ENCODE measurements at regions not wholly inside any gene's neighbourhood (a gene's known extent, or its start where the extent isn't known, plus 50 kb on each side); places are given as distances from the start of the nearest gene placed in this dataset.

DNA sequence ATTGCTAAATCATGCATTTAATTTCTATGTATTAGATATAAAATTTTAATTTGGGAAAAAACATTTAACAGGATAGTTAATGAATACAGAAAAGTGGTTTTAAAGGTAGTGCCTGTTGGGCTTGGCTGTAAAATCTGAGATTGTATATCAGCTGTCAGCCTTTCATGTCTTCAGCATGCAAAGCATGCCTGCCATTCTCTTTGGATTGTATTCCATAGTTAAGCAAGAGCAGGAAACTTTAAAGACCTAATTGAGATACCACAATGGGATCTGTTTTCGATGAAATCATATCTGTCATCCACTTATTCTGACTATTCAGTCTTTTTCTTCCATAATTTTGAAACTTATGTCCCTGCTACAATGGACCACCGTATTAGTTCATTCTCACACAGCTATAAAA lies 451.0 kb upstream of the DDI1 start:
- ATAC-seq (no peak), DNase-seq (ENCODE audit: low spot score) (no peak)
- H3K4me1 Mint-ChIP-seq: peaks cover 30% of the 10 kb centered on the region
- ChIA-PET POLR2A (no interaction called here), CTCF (interaction anchor here (1.1 to 1.2 kb wide), 2 partner anchors 16 to 24 kb away, joined by 3 read pairs; no protein-coding TSS in a partner anchor)
- no peak overlapping the region for H3K27ac Mint-ChIP-seq
- H3K27me3 Mint-ChIP-seq (ENCODE audit: low read depth): no peaks in the 10 kb centered on the region
- peaks cover 10% of the 10 kb centered on the region; the same call in 1 of the 2 replicates for H3K9me3 Mint-ChIP-seq
- no peaks in the 10 kb centered on the region for H3K36me3 Mint-ChIP-seq
- H3K4me3 Mint-ChIP-seq: no peak overlapping the region
- TF ChIP-seq, protein P1, sequence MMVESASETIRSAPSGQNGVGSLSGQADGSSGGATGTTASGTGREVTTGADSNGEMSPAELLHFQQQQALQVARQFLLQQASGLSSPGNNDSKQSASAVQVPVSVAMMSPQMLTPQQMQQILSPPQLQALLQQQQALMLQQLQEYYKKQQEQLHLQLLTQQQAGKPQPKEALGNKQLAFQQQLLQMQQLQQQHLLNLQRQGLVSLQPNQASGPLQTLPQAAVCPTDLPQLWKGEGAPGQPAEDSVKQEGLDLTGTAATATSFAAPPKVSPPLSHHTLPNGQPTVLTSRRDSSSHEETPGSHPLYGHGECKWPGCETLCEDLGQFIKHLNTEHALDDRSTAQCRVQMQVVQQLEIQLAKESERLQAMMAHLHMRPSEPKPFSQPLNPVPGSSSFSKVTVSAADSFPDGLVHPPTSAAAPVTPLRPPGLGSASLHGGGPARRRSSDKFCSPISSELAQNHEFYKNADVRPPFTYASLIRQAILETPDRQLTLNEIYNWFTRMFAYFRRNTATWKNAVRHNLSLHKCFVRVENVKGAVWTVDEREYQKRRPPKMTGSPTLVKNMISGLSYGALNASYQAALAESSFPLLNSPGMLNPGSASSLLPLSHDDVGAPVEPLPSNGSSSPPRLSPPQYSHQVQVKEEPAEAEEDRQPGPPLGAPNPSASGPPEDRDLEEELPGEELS (CRISPR knock-in tag; IDR thresholded peaks at IDR 0.05): no peak

DNA sequence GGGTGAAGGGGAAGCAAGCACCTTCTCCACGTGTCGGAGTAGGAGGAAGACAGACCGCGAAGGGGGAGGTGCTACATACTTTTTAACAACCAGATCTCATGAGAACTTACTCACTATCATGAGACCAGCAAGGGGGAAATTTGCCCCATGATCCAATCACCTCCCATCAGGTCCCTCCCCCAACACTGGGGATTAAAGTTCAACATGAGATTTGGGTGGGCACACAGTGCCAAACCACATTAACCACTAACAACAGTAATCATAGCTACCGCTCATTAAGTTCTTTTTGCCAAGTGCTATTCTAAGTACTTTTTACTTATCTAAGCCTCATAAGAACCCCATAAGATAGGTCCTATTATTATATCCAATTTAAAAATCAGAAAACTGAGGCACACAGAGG lies 450.5 kb upstream of the DDI1 start:
- no peaks in the 10 kb centered on the region for H3K27me3 Mint-ChIP-seq (ENCODE audit: low read depth)
- peaks cover 30% of the 10 kb centered on the region for H3K4me1 Mint-ChIP-seq
- H3K9me3 Mint-ChIP-seq: peaks cover 14% of the 10 kb centered on the region; the same call in 1 of the 2 replicates
- CTCF ChIA-PET: interaction anchor here (0.5 to 1.2 kb wide), 3 partner anchors 15 to 201 kb away, joined by 3 read pairs; no protein-coding TSS in a partner anchor
- H3K36me3 Mint-ChIP-seq: no peaks in the 10 kb centered on the region
- no peak for ATAC-seq
- POLR2A ChIA-PET: no interaction called here
- H3K4me3 Mint-ChIP-seq: no peak overlapping the region
- TF ChIP-seq RORB (CRISPR knock-in tag; IDR thresholded peaks at IDR 0.05) (no peak), FOXP1 (CRISPR knock-in tag; IDR thresholded peaks at IDR 0.05; ENCODE audit: borderline replicate concordance) (no peak), ZNF671 (CRISPR knock-in tag; IDR thresholded peaks at IDR 0.05) (no peak), TP53 (CRISPR knock-in tag; IDR thresholded peaks at IDR 0.05) (no peak), ATF1 (CRISPR knock-in tag; IDR thresholded peaks at IDR 0.05) (no peak), CREM (CRISPR knock-in tag; IDR thresholded peaks at IDR 0.05) (no peak), FOXJ3 (CRISPR knock-in tag; IDR thresholded peaks at IDR 0.05; ENCODE audit: borderline replicate concordance) (no peak), NR2C2 (CRISPR knock-in tag; IDR thresholded peaks at IDR 0.05) (no peak)
- TF ChIP-seq, protein P2, sequence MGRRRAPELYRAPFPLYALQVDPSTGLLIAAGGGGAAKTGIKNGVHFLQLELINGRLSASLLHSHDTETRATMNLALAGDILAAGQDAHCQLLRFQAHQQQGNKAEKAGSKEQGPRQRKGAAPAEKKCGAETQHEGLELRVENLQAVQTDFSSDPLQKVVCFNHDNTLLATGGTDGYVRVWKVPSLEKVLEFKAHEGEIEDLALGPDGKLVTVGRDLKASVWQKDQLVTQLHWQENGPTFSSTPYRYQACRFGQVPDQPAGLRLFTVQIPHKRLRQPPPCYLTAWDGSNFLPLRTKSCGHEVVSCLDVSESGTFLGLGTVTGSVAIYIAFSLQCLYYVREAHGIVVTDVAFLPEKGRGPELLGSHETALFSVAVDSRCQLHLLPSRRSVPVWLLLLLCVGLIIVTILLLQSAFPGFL (CRISPR knock-in tag; IDR thresholded peaks at IDR 0.05; ENCODE audit: borderline replicate concordance): no peak
- TF ChIP-seq, protein P3, sequence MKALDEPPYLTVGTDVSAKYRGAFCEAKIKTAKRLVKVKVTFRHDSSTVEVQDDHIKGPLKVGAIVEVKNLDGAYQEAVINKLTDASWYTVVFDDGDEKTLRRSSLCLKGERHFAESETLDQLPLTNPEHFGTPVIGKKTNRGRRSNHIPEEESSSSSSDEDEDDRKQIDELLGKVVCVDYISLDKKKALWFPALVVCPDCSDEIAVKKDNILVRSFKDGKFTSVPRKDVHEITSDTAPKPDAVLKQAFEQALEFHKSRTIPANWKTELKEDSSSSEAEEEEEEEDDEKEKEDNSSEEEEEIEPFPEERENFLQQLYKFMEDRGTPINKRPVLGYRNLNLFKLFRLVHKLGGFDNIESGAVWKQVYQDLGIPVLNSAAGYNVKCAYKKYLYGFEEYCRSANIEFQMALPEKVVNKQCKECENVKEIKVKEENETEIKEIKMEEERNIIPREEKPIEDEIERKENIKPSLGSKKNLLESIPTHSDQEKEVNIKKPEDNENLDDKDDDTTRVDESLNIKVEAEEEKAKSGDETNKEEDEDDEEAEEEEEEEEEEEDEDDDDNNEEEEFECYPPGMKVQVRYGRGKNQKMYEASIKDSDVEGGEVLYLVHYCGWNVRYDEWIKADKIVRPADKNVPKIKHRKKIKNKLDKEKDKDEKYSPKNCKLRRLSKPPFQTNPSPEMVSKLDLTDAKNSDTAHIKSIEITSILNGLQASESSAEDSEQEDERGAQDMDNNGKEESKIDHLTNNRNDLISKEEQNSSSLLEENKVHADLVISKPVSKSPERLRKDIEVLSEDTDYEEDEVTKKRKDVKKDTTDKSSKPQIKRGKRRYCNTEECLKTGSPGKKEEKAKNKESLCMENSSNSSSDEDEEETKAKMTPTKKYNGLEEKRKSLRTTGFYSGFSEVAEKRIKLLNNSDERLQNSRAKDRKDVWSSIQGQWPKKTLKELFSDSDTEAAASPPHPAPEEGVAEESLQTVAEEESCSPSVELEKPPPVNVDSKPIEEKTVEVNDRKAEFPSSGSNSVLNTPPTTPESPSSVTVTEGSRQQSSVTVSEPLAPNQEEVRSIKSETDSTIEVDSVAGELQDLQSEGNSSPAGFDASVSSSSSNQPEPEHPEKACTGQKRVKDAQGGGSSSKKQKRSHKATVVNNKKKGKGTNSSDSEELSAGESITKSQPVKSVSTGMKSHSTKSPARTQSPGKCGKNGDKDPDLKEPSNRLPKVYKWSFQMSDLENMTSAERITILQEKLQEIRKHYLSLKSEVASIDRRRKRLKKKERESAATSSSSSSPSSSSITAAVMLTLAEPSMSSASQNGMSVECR (CRISPR knock-in tag; IDR thresholded peaks at IDR 0.05; ENCODE audit: borderline replicate concordance): no peak
- TF ChIP-seq, protein P1 (CRISPR knock-in tag; IDR thresholded peaks at IDR 0.05): no peak
- DNase-seq (ENCODE audit: low spot score): no peak
- H3K27ac Mint-ChIP-seq: no peak overlapping the region

DNA sequence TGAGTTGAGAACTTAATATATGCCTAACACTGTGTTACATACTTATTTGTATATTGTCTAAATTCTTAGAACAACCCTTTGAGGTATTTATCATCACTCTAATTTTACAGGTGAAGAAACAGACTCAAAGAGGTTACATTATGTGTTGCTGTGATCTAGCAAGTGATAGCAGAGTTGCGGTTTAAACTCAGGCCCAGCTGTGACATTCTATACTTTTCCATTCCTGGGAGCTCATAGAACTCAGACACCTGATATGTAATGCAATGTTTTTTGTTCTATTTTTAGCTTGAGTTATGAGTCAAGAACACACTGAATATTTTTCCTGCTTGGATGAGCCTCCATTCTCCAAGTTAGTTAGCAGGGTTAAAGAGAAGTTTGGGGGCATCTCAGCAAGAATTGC lies 449.7 kb upstream of the DDI1 start:
- H3K36me3 Mint-ChIP-seq: no peaks in the 10 kb centered on the region
- TF ChIP-seq, protein P4, sequence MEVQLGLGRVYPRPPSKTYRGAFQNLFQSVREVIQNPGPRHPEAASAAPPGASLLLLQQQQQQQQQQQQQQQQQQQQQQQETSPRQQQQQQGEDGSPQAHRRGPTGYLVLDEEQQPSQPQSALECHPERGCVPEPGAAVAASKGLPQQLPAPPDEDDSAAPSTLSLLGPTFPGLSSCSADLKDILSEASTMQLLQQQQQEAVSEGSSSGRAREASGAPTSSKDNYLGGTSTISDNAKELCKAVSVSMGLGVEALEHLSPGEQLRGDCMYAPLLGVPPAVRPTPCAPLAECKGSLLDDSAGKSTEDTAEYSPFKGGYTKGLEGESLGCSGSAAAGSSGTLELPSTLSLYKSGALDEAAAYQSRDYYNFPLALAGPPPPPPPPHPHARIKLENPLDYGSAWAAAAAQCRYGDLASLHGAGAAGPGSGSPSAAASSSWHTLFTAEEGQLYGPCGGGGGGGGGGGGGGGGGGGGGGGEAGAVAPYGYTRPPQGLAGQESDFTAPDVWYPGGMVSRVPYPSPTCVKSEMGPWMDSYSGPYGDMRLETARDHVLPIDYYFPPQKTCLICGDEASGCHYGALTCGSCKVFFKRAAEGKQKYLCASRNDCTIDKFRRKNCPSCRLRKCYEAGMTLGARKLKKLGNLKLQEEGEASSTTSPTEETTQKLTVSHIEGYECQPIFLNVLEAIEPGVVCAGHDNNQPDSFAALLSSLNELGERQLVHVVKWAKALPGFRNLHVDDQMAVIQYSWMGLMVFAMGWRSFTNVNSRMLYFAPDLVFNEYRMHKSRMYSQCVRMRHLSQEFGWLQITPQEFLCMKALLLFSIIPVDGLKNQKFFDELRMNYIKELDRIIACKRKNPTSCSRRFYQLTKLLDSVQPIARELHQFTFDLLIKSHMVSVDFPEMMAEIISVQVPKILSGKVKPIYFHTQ (CRISPR knock-in tag; IDR thresholded peaks at IDR 0.05): no peak
- no peak for TF ChIP-seq JUN (CRISPR knock-in tag; IDR thresholded peaks at IDR 0.05)
- no peak for TF ChIP-seq ZNF232 (CRISPR knock-in tag; IDR thresholded peaks at IDR 0.05)
- TF ChIP-seq GTF2I (CRISPR knock-in tag; conservative IDR thresholded peaks at IDR 0.05): no peak
- no peak for TF ChIP-seq MYBL2 (CRISPR knock-in tag; IDR thresholded peaks at IDR 0.05)
- TF ChIP-seq, protein P5, sequence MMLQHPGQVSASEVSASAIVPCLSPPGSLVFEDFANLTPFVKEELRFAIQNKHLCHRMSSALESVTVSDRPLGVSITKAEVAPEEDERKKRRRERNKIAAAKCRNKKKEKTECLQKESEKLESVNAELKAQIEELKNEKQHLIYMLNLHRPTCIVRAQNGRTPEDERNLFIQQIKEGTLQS (CRISPR knock-in tag; conservative IDR thresholded peaks at IDR 0.05): no peak
- TF ChIP-seq ZNF416 (CRISPR knock-in tag; IDR thresholded peaks at IDR 0.05): no peak
- POLR2A ChIA-PET: no interaction called here
- no peaks in the 10 kb centered on the region for H3K27me3 Mint-ChIP-seq (ENCODE audit: low read depth)
- peaks cover 27% of the 10 kb centered on the region for H3K4me1 Mint-ChIP-seq
- DNase-seq (ENCODE audit: low spot score) (no peak), ATAC-seq (no peak)
- H3K27ac Mint-ChIP-seq: no peak overlapping the region
- no peak overlapping the region for H3K4me3 Mint-ChIP-seq
- CTCF ChIA-PET: interaction anchor here (0.7 to 1.1 kb wide), 2 partner anchors 14 kb away, joined by 3 read pairs; no protein-coding TSS in a partner anchor
- peaks cover 14% of the 10 kb centered on the region; the same call in 1 of the 2 replicates for H3K9me3 Mint-ChIP-seq
